ENCODE measurements at regions not wholly inside any gene's neighbourhood (a gene's known extent, or its start where the extent isn't known, plus 50 kb on each side); places are given as distances from the start of the nearest gene placed in this dataset.

DNA sequence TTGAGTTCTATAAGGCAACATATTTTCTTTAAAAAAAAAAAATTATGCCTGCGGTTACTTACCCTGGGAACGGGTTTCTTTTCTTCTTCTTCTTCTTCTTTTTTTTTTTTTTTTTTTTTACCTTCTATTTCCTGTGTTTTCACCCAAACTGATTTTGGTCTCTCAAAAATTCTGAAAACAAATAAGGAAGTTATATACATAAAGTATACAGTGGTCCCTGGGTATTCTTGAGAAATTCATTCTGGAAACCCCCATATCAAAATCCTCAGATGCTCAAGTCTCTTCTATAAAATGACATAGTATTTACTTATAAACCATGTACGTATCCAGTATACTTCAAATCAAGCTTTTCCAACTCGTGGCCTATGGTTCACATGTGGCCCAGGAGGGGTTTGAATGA is 326.7 kb downstream of the MAT2B start:
- DNase-seq (ENCODE audit: extremely low read depth, low read depth) = no peak
- TF ChIP-seq, protein P1, sequence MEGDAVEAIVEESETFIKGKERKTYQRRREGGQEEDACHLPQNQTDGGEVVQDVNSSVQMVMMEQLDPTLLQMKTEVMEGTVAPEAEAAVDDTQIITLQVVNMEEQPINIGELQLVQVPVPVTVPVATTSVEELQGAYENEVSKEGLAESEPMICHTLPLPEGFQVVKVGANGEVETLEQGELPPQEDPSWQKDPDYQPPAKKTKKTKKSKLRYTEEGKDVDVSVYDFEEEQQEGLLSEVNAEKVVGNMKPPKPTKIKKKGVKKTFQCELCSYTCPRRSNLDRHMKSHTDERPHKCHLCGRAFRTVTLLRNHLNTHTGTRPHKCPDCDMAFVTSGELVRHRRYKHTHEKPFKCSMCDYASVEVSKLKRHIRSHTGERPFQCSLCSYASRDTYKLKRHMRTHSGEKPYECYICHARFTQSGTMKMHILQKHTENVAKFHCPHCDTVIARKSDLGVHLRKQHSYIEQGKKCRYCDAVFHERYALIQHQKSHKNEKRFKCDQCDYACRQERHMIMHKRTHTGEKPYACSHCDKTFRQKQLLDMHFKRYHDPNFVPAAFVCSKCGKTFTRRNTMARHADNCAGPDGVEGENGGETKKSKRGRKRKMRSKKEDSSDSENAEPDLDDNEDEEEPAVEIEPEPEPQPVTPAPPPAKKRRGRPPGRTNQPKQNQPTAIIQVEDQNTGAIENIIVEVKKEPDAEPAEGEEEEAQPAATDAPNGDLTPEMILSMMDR (IDR thresholded peaks at IDR 0.05; ENCODE audit: low read depth, low read length, missing control alignments) = no peak
- H3K4me3 ChIP-seq (replicated peaks; ENCODE audit: low read depth, low read length) = no peak overlapping the region

DNA sequence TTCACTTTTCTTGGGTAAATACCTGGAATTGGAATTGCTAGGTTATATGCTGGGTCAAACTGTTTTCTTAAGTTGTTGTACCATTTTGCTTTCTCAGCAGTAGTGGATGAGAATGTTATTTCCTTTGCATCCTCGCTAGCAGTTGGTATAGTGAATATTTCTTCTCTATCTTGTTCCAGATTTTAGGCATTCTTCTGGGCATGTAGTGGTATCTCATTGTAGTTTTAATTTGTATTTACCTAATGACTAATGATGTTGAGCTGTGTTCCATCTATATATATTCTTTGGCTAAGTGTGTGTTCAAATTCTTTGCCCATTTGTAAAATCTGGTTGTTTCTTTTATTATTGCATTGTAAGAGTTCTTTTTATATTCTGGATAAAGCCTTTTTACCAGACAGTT is 333.3 kb downstream of the MAT2B start:
- no peak for DNase-seq (ENCODE audit: extremely low read depth, low read depth)
- H3K4me3 ChIP-seq (replicated peaks; ENCODE audit: low read depth, low read length) = no peak overlapping the region
- TF ChIP-seq, protein P1 (IDR thresholded peaks at IDR 0.05; ENCODE audit: low read depth, low read length, missing control alignments) = no peak

DNA sequence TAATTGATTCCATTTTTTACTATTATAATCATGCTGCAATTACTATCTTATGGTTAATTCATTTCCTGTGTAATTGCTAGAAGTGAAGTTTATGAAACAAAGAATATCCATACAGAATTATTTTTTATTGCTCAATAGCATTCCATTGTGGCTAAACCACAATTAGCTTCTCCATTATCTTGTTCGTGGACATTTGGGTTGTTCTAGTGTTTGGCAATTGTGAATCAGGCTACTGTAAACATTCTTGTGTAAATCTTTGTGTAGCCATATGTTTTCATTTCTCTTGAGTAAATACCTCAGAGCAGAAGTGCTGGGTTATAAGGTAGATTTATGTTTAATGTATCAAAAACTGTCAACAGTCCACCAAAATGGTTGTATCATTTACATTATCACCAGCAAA is 341.1 kb downstream of the MAT2B start:
- DNase-seq (ENCODE audit: extremely low read depth, low read depth) = no peak
- no peak overlapping the region for H3K4me3 ChIP-seq (replicated peaks; ENCODE audit: low read depth, low read length)
- TF ChIP-seq, protein P1 (IDR thresholded peaks at IDR 0.05; ENCODE audit: low read depth, low read length, missing control alignments) = no peak

DNA sequence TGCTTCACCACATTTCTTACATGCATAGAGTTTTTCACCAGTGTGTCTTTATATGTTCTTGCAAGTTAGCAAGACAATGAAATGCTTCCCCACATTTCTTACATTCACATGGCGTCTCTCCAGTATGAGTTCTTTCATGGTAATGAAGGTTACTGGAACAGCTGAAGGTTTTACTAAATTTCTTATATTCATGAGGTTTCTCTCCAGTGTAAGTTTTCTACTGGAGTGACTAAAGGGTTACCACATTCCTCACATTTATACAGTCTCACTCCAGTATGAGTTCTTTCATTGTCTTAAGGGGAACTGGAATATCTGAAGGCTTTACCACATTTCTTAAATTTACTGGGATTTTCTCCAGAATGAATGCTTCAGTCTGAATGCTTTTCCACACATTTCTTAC is 350.3 kb downstream of the MAT2B start:
- TF ChIP-seq, protein P1 (IDR thresholded peaks at IDR 0.05; ENCODE audit: low read depth, low read length, missing control alignments) = no peak
- H3K4me3 ChIP-seq (replicated peaks; ENCODE audit: low read depth, low read length) = no peak overlapping the region

DNA sequence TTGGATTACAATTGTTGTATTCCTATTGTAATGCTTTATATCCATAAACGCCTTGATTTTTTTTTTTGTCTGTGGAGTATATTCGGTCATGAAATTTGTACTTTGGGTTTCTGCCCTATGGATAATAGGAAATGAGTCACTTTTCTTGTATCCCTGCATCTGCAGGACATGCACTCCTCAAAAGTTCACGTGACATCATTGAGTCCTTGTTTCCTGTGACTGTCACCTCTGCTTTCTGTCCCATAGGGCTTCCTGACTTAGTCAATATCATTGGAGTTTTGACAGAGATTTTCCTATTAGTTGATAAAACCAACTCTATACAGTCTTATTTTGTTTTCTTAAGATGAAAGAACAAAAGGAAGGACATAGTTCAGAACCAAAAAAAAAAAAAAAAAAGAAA is 356.3 kb downstream of the MAT2B start:
- no peak for DNase-seq (ENCODE audit: extremely low read depth, low read depth)

More for the DNA sequence above, 350.3 kb downstream of the MAT2B start:
- DNase-seq (ENCODE audit: extremely low read depth, low read depth) = no peak

DNA sequence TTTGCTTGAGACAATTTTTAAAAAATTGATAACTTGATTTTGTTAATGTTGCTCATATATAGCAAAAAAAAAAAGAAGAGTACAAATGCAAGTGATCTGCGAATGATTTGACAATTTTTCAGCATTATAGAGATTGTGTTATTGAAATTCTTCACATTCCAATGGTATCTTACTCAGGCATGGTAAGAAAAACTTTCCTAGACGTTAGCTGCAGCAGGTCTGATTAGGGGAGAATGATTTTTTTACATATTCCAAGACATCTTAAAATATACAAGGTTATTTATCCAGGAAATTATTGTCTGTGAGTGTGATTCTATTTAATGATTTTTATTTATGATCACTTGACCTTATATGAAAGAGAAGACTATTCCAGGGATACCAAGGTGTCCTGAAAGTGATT is 361.9 kb downstream of the MAT2B start:
- H3K4me3 ChIP-seq (replicated peaks; ENCODE audit: low read depth, low read length) = no peak overlapping the region
- TF ChIP-seq, protein P1 (IDR thresholded peaks at IDR 0.05; ENCODE audit: low read depth, low read length, missing control alignments) = no peak
- DNase-seq (ENCODE audit: extremely low read depth, low read depth) = no peak

More for the DNA sequence above, 356.3 kb downstream of the MAT2B start:
- TF ChIP-seq, protein P1 (IDR thresholded peaks at IDR 0.05; ENCODE audit: low read depth, low read length, missing control alignments) = no peak
- no peak overlapping the region for H3K4me3 ChIP-seq (replicated peaks; ENCODE audit: low read depth, low read length)

DNA sequence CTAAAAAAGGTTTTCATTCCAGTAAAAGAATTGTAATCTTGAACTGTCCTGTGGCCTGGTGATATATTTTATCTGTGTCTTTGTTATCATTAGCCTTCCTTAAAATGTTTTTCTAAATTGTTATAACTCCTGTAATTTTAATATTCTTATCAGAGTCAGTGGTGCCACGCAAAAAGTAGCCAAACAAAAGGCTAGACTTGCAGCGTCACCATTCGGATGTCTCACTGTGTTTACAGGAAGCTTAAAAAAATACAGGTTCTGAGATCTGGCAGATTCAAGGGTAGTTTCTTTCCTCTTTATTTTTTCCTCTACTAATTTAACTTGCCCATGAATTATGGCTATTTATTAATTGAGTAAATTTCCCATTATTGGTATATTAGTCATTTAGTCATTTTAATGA is 362.3 kb downstream of the MAT2B start:
- TF ChIP-seq, protein P1 (IDR thresholded peaks at IDR 0.05; ENCODE audit: low read depth, low read length, missing control alignments) = no peak
- no peak overlapping the region for H3K4me3 ChIP-seq (replicated peaks; ENCODE audit: low read depth, low read length)
- no peak for DNase-seq (ENCODE audit: extremely low read depth, low read depth)
